CD4-positive, alpha-beta T cell treated with Interleukin-6 for 4 hours (primary cell): ENCODE measurements at regions not wholly inside any gene's neighbourhood (a gene's known extent, or its start where the extent isn't known, plus 50 kb on each side); places are given as distances from the start of the nearest gene placed in this dataset.

Experiments
- DNase-seq: peaks from one replicate; pipeline ENCODE4 v3.0.0-alpha.2; 2020; ENCODE audit warnings: mixed read lengths

DNA sequence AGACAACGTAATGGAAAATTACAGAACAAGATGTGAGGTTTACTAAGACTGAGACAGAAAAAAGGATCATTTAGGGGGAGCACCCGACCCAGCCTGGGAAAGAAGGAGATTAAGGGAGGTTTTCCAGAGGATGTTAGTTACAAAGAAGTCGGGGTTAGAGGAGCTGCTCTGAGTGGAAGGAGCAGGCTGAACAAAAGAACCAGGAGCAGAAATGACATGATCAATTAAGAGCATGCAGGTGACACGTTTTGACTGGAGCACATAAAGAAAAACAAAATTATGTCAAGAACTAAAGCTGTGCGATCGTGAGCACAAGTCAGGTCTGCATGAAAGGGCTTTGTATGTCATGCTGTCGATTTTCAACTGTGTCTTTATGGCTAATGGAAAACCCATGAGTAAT lies 417.3 kb upstream of the MARCKS start:
- DNase-seq, result no peak

DNA sequence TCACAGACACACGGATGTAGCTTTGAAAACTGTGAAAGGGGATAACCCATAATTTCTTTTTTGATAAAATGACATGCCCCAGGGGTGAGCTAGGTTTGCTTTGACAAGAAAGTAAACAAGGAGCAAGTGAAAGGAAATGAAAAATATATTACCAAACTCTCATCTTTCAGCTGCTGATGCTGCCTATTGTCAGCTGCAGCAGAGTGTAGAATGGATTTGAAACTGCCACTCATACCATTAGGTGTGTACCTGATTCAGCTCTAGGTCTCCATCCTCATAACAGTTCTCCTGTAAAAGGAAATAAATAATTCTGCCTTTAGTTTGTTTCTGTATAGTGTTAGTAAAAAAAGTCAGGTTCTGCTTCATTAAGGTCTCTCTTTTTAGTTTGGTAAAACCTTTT lies 415.1 kb upstream of the MARCKS start:
- no peak for DNase-seq

DNA sequence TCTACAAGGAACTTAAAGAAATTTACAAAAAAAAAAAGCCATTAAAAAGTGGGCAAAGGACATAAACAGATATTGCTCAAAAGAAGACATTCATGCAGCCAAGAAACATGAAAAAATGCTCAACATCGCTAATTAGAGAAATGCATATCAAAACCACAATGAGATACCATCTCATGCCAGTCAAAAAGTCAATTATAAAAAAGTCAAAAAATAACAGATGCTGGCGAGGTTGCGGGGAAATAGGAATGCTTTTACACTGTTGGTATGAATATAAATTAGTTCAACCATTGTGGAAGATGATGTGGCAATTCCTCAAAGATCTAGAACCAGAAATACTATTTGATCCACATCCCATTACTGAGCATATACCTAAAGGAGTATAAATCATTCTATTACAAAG lies 411.9 kb upstream of the MARCKS start:
- no peak for DNase-seq

DNA sequence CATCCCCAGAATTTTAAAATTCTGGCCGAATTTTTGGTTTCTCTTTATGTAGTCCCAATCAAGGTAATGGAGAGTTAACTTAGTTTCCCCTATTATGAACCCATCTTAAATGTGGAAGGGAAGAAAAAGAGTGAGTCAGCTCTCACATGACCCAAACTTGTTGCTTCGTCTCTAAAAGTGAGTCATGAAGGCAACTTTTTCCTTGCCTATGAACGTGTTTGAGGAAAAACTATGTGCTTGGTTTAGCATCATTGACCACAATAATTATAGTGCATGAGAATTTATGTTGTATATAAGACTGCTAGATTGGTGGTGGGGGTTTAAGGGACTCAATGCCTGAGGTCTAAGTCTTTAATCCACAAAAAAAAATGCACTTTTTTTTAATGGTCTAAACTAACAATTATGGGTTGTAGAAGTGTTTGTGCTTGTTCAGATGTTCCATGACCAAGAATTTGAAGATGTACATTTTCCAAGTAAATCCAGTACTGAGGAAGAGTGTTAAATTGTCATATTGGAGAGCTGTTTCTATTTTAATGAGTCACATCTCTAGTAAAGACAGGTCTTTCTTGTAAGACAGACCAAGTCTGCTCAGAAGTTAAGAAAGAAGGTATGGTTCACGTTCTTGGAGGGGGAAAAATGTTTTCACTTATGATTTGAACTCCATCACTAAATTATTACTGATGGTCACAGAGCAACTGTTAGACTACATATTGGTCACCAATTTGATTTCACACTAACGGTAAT lies 409.9 kb upstream of the MARCKS start:
- no peak for DNase-seq

DNA sequence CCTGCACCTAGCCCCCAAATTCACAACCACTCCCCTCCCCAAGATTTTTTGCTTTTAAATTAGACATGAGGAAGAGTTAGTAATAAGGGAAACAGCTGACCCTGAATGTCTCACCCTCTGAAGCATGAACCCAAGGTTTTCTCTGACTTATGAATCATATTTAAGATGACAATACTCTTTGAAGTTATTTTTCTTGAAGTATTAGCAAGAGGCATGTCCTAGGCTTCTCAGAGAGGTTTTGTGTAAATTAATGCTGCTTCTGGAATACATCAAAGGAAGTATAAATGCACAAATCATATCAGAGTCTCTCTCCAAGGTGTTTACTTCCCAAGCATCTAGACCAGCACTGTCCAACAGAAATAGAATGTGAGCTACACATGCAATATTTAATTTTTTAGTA lies 408.1 kb upstream of the MARCKS start:
- no peak for DNase-seq

DNA sequence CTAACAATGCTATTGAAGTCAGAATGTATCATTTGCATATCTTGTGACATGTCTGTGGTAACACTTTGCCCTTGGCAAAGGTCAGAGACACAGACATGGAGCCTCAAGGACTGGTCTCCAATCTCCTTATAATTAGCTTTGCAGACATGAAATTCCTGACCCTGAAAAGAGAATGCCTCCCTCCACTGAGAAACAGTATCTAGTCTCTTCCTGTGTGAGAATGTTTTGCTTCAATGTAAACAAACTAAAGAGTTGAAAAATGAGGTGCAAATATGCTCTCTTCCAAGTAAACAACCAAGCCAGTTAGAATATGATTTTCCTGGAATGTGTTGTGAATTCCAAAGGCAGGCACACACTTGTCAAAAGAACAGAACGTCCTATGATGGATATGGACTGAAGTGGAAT lies 407.1 kb upstream of the MARCKS start:
- DNase-seq, result no peak

DNA sequence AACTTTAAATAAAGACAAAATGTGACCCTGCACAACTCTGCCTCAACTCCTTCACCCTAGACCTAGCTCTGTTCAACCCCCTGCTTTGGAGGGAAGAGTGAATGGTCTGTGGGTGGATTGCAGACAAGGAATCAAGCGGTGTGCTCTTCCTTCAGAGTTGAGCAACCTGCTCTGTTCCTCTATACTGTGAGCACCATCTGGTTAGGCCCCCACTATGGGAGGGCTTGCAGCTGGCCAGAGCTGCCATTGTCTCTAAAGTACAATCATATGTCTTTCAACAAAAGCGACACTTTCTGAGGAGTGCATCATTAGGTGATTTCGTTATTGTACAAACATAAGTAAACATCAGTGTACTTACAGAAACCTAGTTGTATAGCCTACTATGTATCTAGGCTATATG lies 406.1 kb upstream of the MARCKS start:
- no peak for DNase-seq

DNA sequence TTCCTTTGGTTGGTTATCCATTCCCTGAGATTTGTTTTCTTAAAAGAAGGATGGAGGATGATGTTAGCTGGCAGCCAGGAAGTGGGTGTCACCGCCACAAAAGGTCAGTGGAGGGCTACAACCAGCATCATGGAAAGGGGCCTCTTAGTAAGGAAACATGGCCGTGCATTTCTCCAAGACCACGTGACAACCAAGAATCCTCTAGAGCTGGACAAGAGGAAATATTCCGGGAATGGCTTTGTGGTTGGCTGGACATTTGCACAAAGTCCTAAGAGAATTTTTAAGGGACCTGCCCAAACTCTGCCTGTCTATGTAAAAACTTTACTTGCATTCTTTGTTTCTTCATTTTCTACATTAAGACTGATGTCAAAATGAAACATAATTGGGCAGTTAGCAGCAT lies 399.9 kb upstream of the MARCKS start:
- no peak for DNase-seq

DNA sequence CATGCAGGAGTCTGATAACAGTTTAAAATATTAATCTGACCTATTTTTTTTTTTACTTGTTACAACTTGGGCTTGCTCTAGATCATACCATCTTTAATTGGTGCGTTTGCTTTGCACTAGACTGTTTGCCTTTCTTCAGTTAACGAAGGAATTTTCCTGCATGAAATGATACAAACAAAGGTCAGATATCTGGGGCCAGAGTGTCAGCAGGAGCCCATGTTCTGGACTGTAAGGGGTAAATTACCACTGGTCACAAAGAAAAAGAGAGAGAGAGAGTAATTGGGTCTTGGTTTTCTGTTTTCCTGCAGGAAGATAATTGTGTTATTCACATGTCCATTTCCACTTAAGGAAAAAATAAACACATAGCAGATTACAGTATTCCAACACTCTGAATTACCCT lies 399.4 kb upstream of the MARCKS start:
- DNase-seq, result no peak

DNA sequence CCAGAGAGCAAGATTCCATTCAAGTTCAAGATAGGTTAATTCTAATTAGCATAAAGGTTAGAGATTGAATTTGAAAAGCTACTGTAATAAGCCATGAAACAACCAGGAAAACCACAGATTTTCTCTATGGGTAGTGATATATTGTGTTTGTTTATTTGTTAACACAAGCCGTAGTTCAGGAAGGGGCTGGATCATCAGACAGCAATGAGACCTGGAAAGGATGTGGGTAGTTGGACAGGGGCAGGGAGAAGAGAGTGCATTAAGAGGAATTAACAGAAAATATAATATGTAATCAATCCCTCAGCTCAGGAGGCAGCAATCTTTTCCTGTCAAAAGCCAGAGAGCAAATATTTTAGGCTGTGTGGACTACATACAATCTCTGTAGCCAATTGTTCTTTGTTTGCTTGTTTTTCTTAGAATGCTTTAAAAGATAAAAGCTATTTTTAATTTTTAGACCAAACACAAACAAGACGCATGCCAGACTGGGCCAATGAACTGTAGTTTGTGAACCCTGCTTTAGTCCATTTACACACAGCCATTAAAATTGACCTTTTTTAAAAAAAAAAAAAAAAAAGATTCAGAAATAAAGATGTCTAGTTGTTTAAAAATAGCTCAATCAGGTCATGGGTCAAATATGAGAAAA lies 398.7 kb upstream of the MARCKS start:
- no peak for DNase-seq

DNA sequence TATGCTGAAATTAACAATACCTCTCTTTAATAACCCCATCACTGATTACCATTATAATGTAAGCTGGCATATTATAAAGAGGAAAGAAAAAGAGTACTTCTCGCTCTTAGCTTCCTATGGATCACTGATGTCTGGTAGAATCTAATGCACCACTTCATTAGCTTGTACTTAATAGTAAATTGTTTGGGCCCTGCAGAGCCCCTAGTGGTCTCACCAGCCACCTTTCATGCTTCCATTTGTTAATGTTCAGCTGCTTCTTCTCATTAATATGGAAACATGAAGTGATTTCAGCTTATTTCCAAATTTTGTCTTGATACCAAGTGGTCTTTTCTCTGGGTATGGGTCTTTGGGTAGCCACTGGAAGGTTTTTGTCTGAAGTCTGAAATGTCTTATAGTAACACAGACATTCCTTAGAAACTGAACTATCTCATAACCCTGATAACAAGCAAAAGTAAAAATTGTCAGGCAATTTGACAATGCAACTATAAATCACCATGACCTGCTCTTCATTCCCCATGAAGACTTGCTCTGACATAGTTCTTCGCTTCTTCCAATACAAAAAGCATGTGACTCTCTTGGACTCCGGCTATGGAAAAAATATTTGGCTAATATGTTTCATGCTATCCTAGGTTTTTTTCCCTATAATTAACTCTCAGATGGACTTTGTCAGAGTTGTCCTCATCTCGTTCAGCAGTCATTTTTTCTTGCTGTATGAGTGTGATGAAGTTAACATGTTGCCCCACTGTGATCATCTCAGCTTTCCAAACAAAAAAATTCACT lies 395.8 kb upstream of the MARCKS start:
- no peak for DNase-seq

DNA sequence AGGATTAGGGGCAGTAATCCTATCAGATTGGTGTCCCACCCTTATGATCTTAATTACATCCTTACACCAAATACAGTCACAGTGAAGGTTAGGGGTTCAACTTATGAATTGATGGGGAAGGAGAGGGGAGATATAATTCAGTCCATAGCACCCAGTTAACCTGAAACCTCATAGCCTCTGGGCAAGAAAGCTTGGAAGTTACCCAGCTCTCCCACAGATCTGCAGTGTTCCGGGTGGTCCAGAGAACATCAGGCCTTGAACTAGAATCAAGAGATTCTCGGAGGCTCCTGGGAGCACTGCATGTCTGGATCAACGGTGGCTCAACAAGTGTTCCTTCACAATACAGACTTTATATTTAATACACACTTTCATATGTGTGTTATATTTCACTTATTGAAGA lies 392.6 kb upstream of the MARCKS start:
- no peak for DNase-seq

DNA sequence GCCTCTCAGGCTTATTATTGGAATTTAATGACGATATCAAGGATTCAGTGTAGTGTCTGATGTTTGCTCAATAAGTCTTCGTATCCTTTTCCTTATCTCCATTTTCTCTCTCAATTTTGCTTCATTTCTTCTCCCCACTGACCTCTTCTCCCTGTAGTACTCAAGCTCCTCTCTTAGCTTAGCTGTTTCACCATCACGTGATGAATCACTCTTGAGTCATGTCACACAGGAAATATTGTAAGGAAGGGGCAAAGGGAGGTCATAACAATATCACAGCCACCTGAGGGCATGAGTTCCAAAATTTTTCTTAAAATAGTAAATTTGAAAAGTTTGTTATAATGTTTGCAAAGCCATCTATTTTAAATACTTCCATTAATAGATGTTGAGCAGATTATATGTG lies 392.2 kb upstream of the MARCKS start:
- DNase-seq, result no peak

DNA sequence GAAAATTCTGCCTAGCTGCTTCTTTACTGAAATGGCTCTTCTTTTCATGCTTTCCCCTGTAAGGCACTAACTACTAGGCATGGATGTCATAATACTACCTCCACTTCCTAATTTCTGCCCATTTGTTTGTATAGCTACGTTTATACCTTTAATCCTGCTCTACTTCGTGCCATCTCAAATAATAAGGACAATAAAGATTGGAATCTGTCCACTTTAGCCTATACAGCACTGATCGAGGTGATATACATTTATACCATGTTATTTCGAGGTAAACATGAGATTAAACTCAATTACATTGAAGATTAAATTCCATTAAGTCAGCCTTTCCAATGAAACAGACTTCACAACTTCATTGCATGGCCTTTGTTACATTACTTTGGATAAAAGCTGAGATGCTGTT lies 390.6 kb upstream of the MARCKS start:
- DNase-seq, result no peak

DNA sequence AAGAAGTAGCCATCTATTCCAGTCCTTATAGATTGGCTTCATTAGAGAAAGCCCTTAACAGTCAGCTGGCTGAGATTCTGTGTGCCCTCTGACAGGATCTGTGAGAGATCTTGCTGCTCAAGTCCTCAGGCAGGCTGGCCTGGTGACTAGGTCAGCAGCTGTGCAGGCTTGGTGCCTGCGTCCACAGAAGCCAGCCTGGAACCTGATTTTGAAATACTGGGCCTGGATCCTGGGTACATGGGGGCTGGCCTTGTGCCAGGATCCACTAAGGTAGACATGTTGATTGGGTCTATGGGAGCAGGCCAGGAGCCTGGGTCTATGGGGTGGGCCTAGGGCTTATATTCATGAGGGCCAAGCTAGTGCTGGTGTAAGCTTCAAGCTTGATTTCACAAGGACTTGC lies 381.8 kb upstream of the MARCKS start:
- no peak for DNase-seq

DNA sequence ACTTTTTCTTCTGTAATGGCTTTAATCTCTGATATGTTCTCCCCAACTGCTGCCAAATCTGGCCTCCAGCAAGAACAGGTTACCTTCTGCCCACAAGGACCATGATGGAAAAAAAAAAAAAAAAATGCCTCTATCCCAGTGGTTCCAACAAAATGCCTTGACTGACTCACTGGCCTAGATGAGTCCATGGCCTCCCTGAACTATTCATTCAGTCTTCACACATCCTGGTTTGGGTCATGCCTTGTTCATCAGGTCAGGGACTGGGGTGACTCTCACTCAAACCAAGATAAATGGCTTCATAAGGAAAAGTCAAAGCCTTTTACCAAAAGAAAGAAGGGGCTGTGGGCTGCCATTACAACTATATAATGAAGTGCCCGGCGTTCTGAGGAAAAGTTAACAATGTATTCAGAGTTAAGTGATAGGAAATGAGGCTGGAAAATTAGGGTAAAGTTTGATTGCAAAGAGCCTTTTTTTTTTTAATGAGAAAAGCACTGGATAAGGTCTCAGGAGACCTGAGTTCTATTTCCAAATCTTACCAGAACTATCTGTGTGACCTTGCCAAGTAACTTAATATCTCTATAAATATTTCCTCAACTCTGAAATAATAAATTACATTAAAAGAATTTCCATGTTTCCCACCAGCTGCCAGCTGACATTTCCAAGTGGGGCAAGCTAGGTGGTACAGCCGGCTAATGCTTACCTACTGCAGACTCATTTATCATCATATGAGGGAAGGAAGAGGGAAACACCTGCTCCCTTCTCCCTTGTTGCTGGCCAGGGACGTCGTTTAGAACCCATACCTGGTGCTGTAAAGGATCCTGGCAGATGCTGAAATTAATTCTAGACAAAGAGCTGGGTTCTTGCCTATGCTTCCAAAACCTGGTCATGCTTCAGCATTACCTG lies 380.0 kb upstream of the MARCKS start:
- DNase-seq, result no peak

DNA sequence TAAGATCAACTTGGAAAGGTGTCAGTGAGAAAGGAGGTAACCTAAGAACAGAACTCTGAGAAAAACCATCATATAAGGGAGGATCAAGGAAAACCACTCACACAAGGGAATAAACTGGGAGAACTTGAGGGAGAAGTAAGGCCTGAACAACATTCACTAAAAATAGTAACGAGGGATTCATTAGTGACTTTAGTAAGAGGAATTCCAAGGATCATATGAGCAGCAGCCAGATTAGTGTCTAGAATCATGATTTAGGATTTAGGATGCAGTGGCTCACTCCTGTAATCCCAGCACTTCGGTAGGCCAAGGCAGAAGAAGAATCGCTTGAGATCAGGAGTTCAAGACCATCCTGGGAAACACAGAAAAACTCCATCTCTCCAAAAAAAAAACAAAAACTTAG lies 376.5 kb upstream of the MARCKS start:
- DNase-seq, result no peak

DNA sequence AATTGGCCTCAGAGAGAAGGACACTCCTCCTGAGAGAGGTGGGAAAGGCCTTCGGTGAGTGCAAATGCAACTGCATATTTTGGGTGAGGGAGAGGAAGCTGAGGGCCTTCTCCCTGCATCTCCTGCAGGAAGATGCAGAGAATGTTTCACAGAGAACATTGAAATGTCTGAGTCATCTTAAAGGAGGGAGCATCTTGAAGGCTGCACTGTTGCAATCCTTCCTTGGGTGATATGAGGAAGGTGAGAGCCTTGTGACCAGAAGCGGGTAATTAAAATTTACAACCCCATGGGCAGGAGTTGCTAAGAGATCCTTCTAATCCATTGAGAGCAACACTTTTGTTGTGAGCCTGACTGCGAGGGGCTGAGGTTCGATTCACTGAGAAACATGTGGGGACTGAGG lies 375.7 kb upstream of the MARCKS start:
- DNase-seq, result no peak

DNA sequence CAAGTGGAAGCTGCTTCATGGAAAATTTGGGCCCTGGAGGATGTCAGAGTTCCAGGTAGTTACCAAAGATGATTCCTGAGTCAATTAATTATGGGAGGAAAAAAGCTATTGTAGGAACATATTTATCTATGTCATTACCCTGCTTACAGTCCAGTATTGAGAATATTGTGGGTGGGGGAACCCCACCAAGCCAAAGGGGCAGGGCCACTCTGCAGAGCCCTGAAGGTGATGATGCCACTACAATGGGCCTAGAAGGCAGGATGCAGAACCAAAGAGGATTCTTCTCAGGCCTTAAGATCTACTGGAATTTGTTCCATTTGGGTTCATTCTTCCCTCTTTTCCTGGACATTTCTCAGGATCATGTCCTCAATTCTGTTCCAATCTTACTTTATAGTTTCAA lies 375.2 kb upstream of the MARCKS start:
- DNase-seq, result no peak

DNA sequence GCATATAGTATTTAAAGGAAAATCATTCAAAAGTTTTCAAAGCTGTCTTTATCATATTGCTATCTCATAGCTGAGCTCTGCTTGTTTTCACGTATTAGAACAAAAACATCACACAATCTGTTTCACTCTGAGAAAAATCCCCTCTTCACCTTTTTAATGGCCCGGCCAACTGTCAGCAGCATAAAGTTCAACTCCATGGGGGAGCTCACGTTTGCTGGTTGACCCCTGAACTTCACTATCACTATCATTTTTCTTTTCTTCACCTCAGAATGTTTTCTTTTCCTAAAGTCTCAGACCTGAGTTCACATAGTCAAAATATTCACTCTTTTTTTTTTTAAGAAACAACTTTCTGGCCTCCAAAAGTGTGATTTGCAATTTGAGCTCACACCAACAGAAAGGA lies 374.4 kb upstream of the MARCKS start:
- no peak for DNase-seq

DNA sequence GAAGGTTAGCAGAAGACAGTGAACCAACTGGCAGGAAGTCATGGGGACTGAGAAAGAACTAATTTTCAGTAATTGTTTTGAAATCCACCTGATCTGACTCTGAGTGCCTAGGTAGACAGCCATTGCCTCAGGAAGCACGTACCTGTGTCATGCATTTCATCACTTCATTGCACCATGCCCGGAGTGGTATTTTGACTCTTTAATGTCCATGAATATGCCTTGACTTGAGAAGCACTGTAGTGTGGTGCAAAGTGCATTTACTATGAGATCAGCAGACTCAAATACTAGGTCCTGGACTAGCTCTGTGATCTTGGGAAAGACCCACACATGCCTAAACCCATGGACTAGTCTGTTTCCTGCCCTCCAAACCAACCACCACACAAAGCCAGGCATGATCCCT lies 370.9 kb upstream of the MARCKS start:
- DNase-seq, result no peak

DNA sequence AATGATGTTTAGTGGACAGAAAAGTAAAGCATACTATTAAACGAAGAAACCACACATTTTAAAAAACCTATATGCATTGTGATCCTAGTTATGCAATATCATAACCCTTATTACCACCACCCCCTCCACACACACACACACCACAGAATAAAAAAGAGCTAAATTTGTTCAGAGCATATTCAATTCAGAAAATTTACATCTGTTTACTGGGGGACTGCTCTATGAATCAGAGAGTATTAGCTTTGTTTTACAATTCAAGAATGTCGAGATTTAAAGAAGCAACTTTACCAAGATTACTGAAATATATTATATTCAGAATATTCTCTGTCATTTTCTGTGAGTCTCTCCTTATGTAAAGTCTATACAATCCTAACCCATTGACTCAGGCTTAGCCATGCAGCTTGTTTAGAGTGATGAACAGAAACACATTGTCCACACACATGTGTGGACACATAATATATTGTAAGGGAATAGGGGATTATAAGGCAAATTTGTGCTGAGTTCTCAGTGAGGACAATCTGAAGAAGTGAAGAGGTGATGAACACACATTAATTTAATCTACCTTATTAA lies 369.6 kb upstream of the MARCKS start:
- DNase-seq, result no peak

DNA sequence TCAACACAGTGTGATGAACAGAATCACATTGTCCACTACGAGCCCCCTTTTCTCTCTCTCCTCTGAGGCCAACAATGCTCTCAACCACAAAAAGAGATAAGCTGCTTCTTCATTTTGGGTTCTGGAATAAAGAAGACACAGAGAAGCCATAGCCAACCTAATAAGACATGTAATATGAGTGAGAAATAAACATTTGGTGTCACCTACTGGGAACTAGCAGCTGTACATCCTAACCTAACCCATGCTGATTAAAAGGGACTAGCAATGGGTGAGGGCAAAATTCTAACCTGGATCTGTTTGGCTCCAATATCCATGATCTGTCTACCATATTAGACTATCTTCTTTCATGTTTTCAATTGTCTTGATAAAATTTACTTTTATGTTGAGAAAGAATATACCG lies 369.1 kb upstream of the MARCKS start:
- no peak for DNase-seq
